Thyroid gland (tissue), 4 donors: ENCODE measurements at regions not wholly inside any gene's neighbourhood (a gene's known extent, or its start where the extent isn't known, plus 50 kb on each side); places are given as distances from the start of the nearest gene placed in this dataset.

Experiments used
- CTCF ChIP-seq, 6 experiments: fragments of 200-600 bp in 3 of 6; fragments of 450-650 bp in 3 of 6; sonication (generic) in 3 of 6; IDR thresholded peaks; one replicate each; pipeline ENCODE4 v1.5.1; 2016 to 2019; ENCODE audit warnings: antibody characterized with exemption in 6 of 6, mild to moderate bottlenecking in 2 of 6, inconsistent platforms in 1 of 6, moderate library complexity in 1 of 6
- POLR2A ChIP-seq, 2 donors: fragments of 450-650 bp; IDR thresholded peaks; one replicate each; pipeline ENCODE4 v1.6.1; 2017; ENCODE audit warnings: antibody characterized with exemption in 2 of 2, mild to moderate bottlenecking in 2 of 2, moderate library complexity in 1 of 2

- TF ChIP-seq CTCF (IDR thresholded peaks at IDR 0.05) (no peak), POLR2A (IDR thresholded peaks at IDR 0.05) (no peak)
These were observed 575.3 kb downstream of the ETV1 start for GRCh38 chr7:13414181-13414580.
